ENCODE measurements at regions not wholly inside any gene's neighbourhood (a gene's known extent, or its start where the extent isn't known, plus 50 kb on each side); places are given as distances from the start of the nearest gene placed in this dataset.

- no peak for TF ChIP-seq CTCF (IDR thresholded peaks at IDR 0.05)
- TF ChIP-seq POLR2A (IDR thresholded peaks at IDR 0.05) = no peak
These were observed 459.2 kb downstream of the KIF4B start for GRCh38 chr5:155472780-155473179.
